Mesenchymal stem cell (in vitro differentiated cells and primary cell): ENCODE measurements at regions not wholly inside any gene's neighbourhood (a gene's known extent, or its start where the extent isn't known, plus 50 kb on each side); places are given as distances from the start of the nearest gene placed in this dataset.
"Not testable (repeated sequence)": the region's sequence is repeated elsewhere in the genome, so short reads cannot be mapped to it uniquely, and the experiment has no call there.

Experiments
- DNase-seq: peaks from one replicate; pipeline ENCODE4 v3.0.0-alpha.2; 2013
- H2AFZ ChIP-seq: one replicate; pipeline ENCODE4 v1.6.1; 2013; ENCODE audit warnings: low read depth, mild to moderate bottlenecking, control low read depth, inconsistent platforms, low read length, moderate library complexity
- H2AK5ac ChIP-seq: 2 replicates; pipeline ENCODE4 v1.6.1; 2013; ENCODE audit warnings: low read length, moderate library complexity, mild to moderate bottlenecking, inconsistent platforms; ENCODE audit not compliant: severe bottlenecking
- H2BK120ac ChIP-seq: one replicate; pipeline ENCODE4 v1.6.1; 2013; ENCODE audit warnings: low read depth, mild to moderate bottlenecking, inconsistent platforms, low read length, moderate library complexity
- H2BK12ac ChIP-seq, 2 experiments: one replicate each; pipeline ENCODE4 v1.6.1; 2013; ENCODE audit warnings: inconsistent platforms in 2 of 2, low read length in 2 of 2, mild to moderate bottlenecking in 2 of 2, moderate library complexity in 2 of 2, control low read depth in 1 of 2
- H2BK15ac ChIP-seq: one replicate; pipeline ENCODE4 v1.6.1; 2013; ENCODE audit warnings: mild to moderate bottlenecking, low read depth, inconsistent platforms; ENCODE audit not compliant: poor library complexity, severe bottlenecking
- H2BK5ac ChIP-seq: 2 replicates; pipeline ENCODE4 v1.6.1; 2013; ENCODE audit warnings: low read depth, mild to moderate bottlenecking, low read length, control low read depth, inconsistent platforms; ENCODE audit not compliant: poor library complexity, severe bottlenecking
- H3K14ac ChIP-seq, 2 experiments: one replicate each; pipeline ENCODE4 v1.6.1; 2013; ENCODE audit warnings: inconsistent platforms in 2 of 2, low read length in 2 of 2, control low read depth in 1 of 2, mild to moderate bottlenecking in 1 of 2, moderate library complexity in 1 of 2
- H3K18ac ChIP-seq, 2 experiments: one replicate each; pipeline ENCODE4 v1.6.1; 2013; ENCODE audit warnings: inconsistent platforms in 2 of 2, low read length in 2 of 2, control low read depth in 1 of 2, low read depth in 1 of 2, mild to moderate bottlenecking in 1 of 2
- H3K23ac ChIP-seq, 2 experiments: one replicate each; pipeline ENCODE4 v1.6.1; 2013; ENCODE audit warnings: inconsistent platforms in 2 of 2, low read length in 2 of 2, mild to moderate bottlenecking in 2 of 2, moderate library complexity in 2 of 2, control low read depth in 1 of 2
- H3K27ac ChIP-seq: 2 replicates; pipeline ENCODE4 v1.5.1; 2013; ENCODE audit warnings: mild to moderate bottlenecking, moderate library complexity, low read length, control low read depth, inconsistent platforms; ENCODE audit not compliant: poor library complexity, severe bottlenecking
- H3K27me3 ChIP-seq, 2 experiments: 2 replicates each; pipeline versions ENCODE4 v1.6.1 to v1.7.0; 2013; ENCODE audit warnings: low read length in 2 of 2, mild to moderate bottlenecking in 2 of 2, moderate library complexity in 2 of 2, control low read depth in 1 of 2, inconsistent platforms in 1 of 2; ENCODE audit not compliant: control insufficient read depth in 1 of 2, insufficient read depth in 1 of 2
- H3K36me3 ChIP-seq, 2 experiments: 2 replicates each; pipeline versions ENCODE4 v1.6.1 to v1.7.0; 2013; ENCODE audit warnings: low read length in 2 of 2, control low read depth in 1 of 2, inconsistent platforms in 1 of 2, low read depth in 1 of 2, mild to moderate bottlenecking in 1 of 2; ENCODE audit not compliant: insufficient read depth in 2 of 2, control insufficient read depth in 1 of 2
- H3K4ac ChIP-seq, 2 experiments: one replicate each; pipeline ENCODE4 v1.6.1; 2013; ENCODE audit warnings: inconsistent platforms in 2 of 2, low read length in 2 of 2, mild to moderate bottlenecking in 2 of 2, moderate library complexity in 2 of 2, control low read depth in 1 of 2, low read depth in 1 of 2
- H3K4me1 ChIP-seq: 2 replicates; pipeline ENCODE4 v1.6.1; 2013; ENCODE audit warnings: low read depth, low read length, control low read depth; ENCODE audit not compliant: control insufficient read depth, insufficient read depth
- H3K4me2 ChIP-seq: 2 replicates; pipeline ENCODE4 v1.6.1; 2013; ENCODE audit warnings: low read length, mild to moderate bottlenecking, inconsistent platforms; ENCODE audit not compliant: poor library complexity, severe bottlenecking
- H3K4me3 ChIP-seq, 2 experiments: 2 replicates each; pipeline versions ENCODE4 v1.5.1 to v1.7.0; 2013; ENCODE audit warnings: low read length in 2 of 2, mild to moderate bottlenecking in 2 of 2, control low read depth in 1 of 2, low read depth in 1 of 2; ENCODE audit not compliant: insufficient read depth in 1 of 2
- H3K79me1 ChIP-seq: replicated peaks from 2 replicates; pipeline ENCODE4 v1.6.1; 2013; ENCODE audit warnings: mild to moderate bottlenecking, control low read depth, low read length, inconsistent platforms; ENCODE audit not compliant: poor library complexity, severe bottlenecking
- H3K9ac ChIP-seq: 2 replicates; pipeline ENCODE4 v1.7.0; 2013; ENCODE audit warnings: mild to moderate bottlenecking, low read length, moderate library complexity
- H3K9me3 ChIP-seq: 2 replicates; pipeline ENCODE4 v1.7.0; 2013; ENCODE audit warnings: mild to moderate bottlenecking, low read length; ENCODE audit not compliant: control insufficient read depth
- H4K8ac ChIP-seq: one replicate; pipeline ENCODE4 v1.6.1; 2013; ENCODE audit warnings: inconsistent platforms, mild to moderate bottlenecking, low read length, moderate library complexity
- H4K91ac ChIP-seq: one replicate; pipeline ENCODE4 v1.6.1; 2013; ENCODE audit warnings: mild to moderate bottlenecking, low read length, inconsistent platforms
- WGBS: methylation state at CpG from one replicate; pipeline ENCODE4 v1.1.7; 2013; ENCODE audit warnings: mixed read lengths; 5-methylcytosine and 5-hydroxymethylcytosine counted together

- 61% methylated on average over 1 of the region's 1 CpG for WGBS
- Histone ChIP-seq H3K4me2 (no peak overlapping the region), H3K27ac (no peak overlapping the region), H3K18ac (no peak overlapping the region), H4K91ac (no peak overlapping the region), H3K23ac (no peak overlapping the region), H3K36me3 (no peaks in the 10 kb centered on the region), H3K4me3 (no peak overlapping the region), H2BK5ac (no peak overlapping the region), H3K79me1 (no peaks in the 10 kb centered on the region), H3K27me3 (no peaks in the 10 kb centered on the region), H3K14ac (no peak overlapping the region), H2BK12ac (no peak overlapping the region), H2BK120ac (no peak overlapping the region), H3K4me1 (peaks cover 2% of the 10 kb centered on the region), H2BK15ac (no peak overlapping the region), H3K4ac (no peak overlapping the region), H2AK5ac (no peak overlapping the region), H3K9ac (no peak overlapping the region), H4K8ac (no peak overlapping the region), H3K9me3 (peaks cover 6% of the 10 kb centered on the region), H2AFZ (no peak overlapping the region)
- DNase-seq = no peak
Observed at GRCh38 chr1:5678759-5679158, 313.5 kb downstream of the NPHP4 start.

- H4K8ac ChIP-seq, H3K27ac ChIP-seq: not testable (repeated sequence)
- 29% methylated on average over 5 of the region's 5 CpGs for WGBS
Observed at GRCh38 chr1:5672355-5672754, 319.9 kb downstream of the NPHP4 start.

DNA sequence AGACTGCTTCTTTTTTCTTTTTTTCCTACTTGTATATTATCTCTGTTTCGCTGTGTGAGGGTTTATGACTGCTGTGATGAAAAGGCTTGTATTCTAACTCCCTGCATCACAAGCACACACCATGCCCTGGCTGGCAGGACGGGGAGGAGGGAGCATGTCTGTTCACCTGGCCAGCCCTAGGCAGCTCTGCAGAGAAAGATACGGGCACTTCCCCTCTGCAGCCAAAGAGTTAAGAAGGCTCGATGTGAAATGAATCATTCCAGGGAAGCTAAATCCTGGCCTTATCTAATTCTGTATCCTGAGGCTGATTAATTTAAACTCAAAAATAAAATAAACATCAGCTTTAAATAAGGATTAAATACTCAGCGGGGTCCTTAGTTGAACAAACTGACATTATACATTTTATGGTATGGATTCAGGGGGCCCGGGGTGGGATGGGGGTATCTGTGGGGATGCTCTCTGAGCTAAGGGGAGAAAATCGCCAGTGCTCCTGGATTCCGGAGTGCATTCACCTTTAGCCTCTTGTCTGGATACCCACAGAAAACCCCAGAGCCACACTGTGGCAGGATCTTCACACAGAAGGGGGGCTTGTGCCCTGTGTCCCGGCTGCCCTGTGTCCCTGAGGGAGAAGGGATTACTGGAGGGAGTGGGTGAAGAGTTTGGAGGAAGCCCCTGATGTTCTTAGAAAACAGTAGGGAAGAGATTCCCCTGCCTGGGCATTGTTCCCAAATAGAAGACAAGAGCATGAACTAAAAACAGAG, 321.5 kb downstream of the NPHP4 start:
- no peaks in the 10 kb centered on the region for H3K27me3 ChIP-seq
- H3K27ac ChIP-seq = no peak overlapping the region
- H3K18ac ChIP-seq = no peak overlapping the region
- H3K4me3 ChIP-seq = no peak overlapping the region
- no peak overlapping the region for H3K9ac ChIP-seq
- no peak overlapping the region for H2BK12ac ChIP-seq
- WGBS = 51% methylated on average over 8 of the region's 9 CpGs
- no peak overlapping the region for H4K8ac ChIP-seq
- H2BK5ac ChIP-seq = no peak overlapping the region
- no peak overlapping the region for H2AFZ ChIP-seq
- H4K91ac ChIP-seq = no peak overlapping the region
- H3K9me3 ChIP-seq = peaks cover 2% of the 10 kb centered on the region
- H3K23ac ChIP-seq = no peak overlapping the region
- no peak overlapping the region for H3K4ac ChIP-seq
- no peaks in the 10 kb centered on the region for H3K4me1 ChIP-seq
- no peak overlapping the region for H3K4me2 ChIP-seq
- H3K14ac ChIP-seq = no peak overlapping the region
- no peak overlapping the region for H2BK15ac ChIP-seq
- DNase-seq = no peak
- H3K36me3 ChIP-seq = no peaks in the 10 kb centered on the region
- no peak overlapping the region for H2AK5ac ChIP-seq
- no peaks in the 10 kb centered on the region for H3K79me1 ChIP-seq
- no peak overlapping the region for H2BK120ac ChIP-seq

More at GRCh38 chr1:5672355-5672754, 319.9 kb downstream of the NPHP4 start:
- not testable (repeated sequence) for H2BK120ac ChIP-seq, H3K18ac ChIP-seq, H3K36me3 ChIP-seq, DNase-seq, H2BK12ac ChIP-seq, H3K23ac ChIP-seq, H4K91ac ChIP-seq, H3K14ac ChIP-seq, H2AK5ac ChIP-seq, H3K4ac ChIP-seq, H3K9ac ChIP-seq, H3K9me3 ChIP-seq, H3K4me2 ChIP-seq, H3K27me3 ChIP-seq, H2BK5ac ChIP-seq, H2AFZ ChIP-seq, H3K4me3 ChIP-seq, H3K79me1 ChIP-seq, H3K4me1 ChIP-seq, H2BK15ac ChIP-seq

- H3K4me3 ChIP-seq = no peak overlapping the region
- no peak overlapping the region for H3K27ac ChIP-seq
- no peak overlapping the region for H2BK120ac ChIP-seq
- no peak for DNase-seq
- H2BK12ac ChIP-seq = no peak overlapping the region
- no peak overlapping the region for H3K23ac ChIP-seq
- H2AFZ ChIP-seq = no peak overlapping the region
- no peaks in the 10 kb centered on the region for H3K4me1 ChIP-seq
- no peak overlapping the region for H3K18ac ChIP-seq
- H3K4me2 ChIP-seq = no peak overlapping the region
- H3K79me1 ChIP-seq = no peaks in the 10 kb centered on the region
- H2BK5ac ChIP-seq = no peak overlapping the region
- H4K8ac ChIP-seq = no peak overlapping the region
- 51% methylated on average over 34 of the region's 34 CpGs for WGBS
- H3K36me3 ChIP-seq = no peaks in the 10 kb centered on the region
- H3K14ac ChIP-seq = no peak overlapping the region
- H2AK5ac ChIP-seq = no peak overlapping the region
- H4K91ac ChIP-seq = no peak overlapping the region
- H3K9me3 ChIP-seq = peaks cover 2% of the 10 kb centered on the region
- no peaks in the 10 kb centered on the region for H3K27me3 ChIP-seq
- H3K9ac ChIP-seq = no peak overlapping the region
- no peak overlapping the region for H3K4ac ChIP-seq
- no peak overlapping the region for H2BK15ac ChIP-seq
Observed at GRCh38 chr1:5667513-5668325, 324.5 kb downstream of the NPHP4 start.
